Heart right ventricle (tissue), 16 donors: ENCODE measurements at regions not wholly inside any gene's neighbourhood (a gene's known extent, or its start where the extent isn't known, plus 50 kb on each side); places are given as distances from the start of the nearest gene placed in this dataset.

ENCODE experiments used
- ATAC-seq, 8 donors: fragments of 200-7000 bp; cut with Tn5 transposase; one replicate each; pipeline ENCODE4 v1.9.1; 2020; ENCODE audit warnings: mild to moderate bottlenecking in 8 of 8, moderate library complexity in 8 of 8, moderate number of reproducible peaks in 1 of 8
- DNase-seq, 2 donors: peaks; one replicate each; pipeline ENCODE4 v3.0.0-alpha.2; 2020
- H3K27ac ChIP-seq, 10 donors: fragments of 200-600 bp; sonication (generic) in 2 of 10; one replicate each; pipeline versions ENCODE4 v1.5.0 to v1.8.0; 2020 to 2022; ENCODE audit warnings: mild to moderate bottlenecking in 3 of 10
- H3K27me3 ChIP-seq, 7 donors: fragments of 200-600 bp; one replicate each; pipeline ENCODE4 v1.8.0; 2021 to 2022; ENCODE audit warnings: mild to moderate bottlenecking in 2 of 7
- H3K36me3 ChIP-seq, 9 donors: fragments of 200-600 bp; sonication (generic) in 1 of 9; one replicate each; pipeline versions ENCODE4 v1.5.0 to v1.8.0; 2020 to 2022; ENCODE audit warnings: mild to moderate bottlenecking in 2 of 9
- H3K4me1 ChIP-seq, 9 donors: fragments of 200-600 bp; sonication (generic) in 1 of 9; one replicate each; pipeline versions ENCODE4 v1.5.0 to v1.8.0; 2020 to 2022; ENCODE audit warnings: mild to moderate bottlenecking in 4 of 9
- H3K4me3 ChIP-seq, 10 donors: fragments of 200-600 bp; sonication (generic) in 2 of 10; one replicate each; pipeline versions ENCODE4 v1.5.0 to v1.8.0; 2020 to 2022; ENCODE audit warnings: mild to moderate bottlenecking in 7 of 10, moderate library complexity in 2 of 10
- H3K9me3 ChIP-seq, 11 donors: fragments of 200-600 bp in 10 of 11; sonication (generic) in 2 of 11; one replicate each; pipeline versions ENCODE4 v1.5.0 to v1.8.0; 2013 to 2022; ENCODE audit warnings: mild to moderate bottlenecking in 2 of 11, control low read depth in 1 of 11, moderate library complexity in 1 of 11
- WGBS, 2 donors: extraction: QIAGEN DNeasy Blood & Tissue Kit; methylation state at CpG; one replicate each; pipeline ENCODE4 v1.1.7; 2013; ENCODE audit warnings: inconsistent platforms in 1 of 2; 5-methylcytosine and 5-hydroxymethylcytosine counted together
- intact Hi-C, 10 donors: fragments of 100-400 bp; cut with DNase I; formaldehyde crosslinking; loops; one replicate each; pipeline versions ENCODE4 v1.11.1 to v1.14.2; 2022
- TF ChIP-seq, protein P1 (sequence below), 9 donors: fragments of 200-600 bp; sonication (generic) in 2 of 9; IDR thresholded peaks; one replicate each; pipeline versions ENCODE4 v1.5.0 to v1.8.0; 2021 to 2022; ENCODE audit warnings: antibody characterized with exemption in 9 of 9, mild to moderate bottlenecking in 5 of 9, moderate library complexity in 1 of 9
- donor health status: Arrhythmogenic right ventricular cardiomyopathy.
- donor health status: ischemic (EF 13 %, LVEDD 7.1; RV severe dilation, severe dysfunction).
- donor health status: healthy with polysubstance abuse.
- donor health status: DM: no; HTN: yes; CAD: no.
- donor health status: DM: no; HTN: no; CAD: no.
- donor health status: ischemic (EF 25% LVEDD 6.9; RV normal size, moderate dysfunction).
- donor health status: ischemic (EF 25% LVEDD 5.7; RV mildly dilated, moderate dysfunction).
- donor health status: healthy.
- donor health status: DM: yes; HTN: yes; CAD: no.
- donor health status: Ischemic cardiomyopathy.
- donor health status: ischemic (EF 35%, LVEDD 5.7; RV mildly dilated, moderate dysfunction).
- donor health status: nonischemic (EF 11% LVEDD 7.7; RV severe dilation, severe dysfunction).
- donor health status: DM: yes; HTN: yes; CAD: no.
- donor health status: PGD.
- donor health status: ischemic (EF 29% LVEDD 5.4; RV normal size, mild dysfunction).
- donor health status: nonischemic (EF 23%, LVEDD 6.1; RV moderate dilation, normal function).

DNA sequence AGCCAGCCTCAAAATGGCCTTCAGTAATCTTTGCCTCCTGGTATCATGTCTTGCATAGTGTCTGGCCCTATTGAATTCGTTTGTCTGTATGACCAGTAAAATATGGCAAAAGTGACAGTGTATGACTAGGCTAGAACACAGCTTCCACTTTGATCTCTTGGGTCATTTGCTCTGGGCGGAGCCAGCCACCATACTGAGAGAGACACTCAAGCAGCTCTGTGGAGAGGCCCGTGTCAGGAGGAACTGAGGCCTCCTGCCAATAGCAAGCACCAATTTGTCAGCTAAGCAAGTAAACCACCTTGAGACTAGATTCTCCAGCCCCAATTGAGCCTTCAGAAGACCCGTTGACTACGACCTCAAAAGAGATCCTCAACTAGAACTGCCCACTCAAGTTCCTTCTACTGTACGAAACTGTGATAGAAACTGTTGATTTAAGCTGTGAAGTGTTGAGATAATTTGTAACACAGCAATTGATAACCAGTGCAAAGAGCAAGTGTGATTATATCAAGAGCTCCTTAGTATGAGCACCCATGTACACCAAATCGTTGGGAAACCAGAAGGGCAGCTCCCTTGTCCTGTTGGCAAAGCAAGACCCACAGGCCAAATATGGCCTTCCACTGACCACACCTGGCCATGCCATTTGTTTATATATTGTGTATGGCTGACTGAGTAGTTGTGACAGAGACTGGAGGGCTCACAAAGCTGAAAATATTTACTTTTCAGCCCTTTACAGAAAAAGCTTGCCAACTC lies 52.7 kb upstream of the SERBP1 start:
- H3K36me3 ChIP-seq = no peaks in the 10 kb centered on the region
- no peak for DNase-seq
- TF ChIP-seq, protein P1, sequence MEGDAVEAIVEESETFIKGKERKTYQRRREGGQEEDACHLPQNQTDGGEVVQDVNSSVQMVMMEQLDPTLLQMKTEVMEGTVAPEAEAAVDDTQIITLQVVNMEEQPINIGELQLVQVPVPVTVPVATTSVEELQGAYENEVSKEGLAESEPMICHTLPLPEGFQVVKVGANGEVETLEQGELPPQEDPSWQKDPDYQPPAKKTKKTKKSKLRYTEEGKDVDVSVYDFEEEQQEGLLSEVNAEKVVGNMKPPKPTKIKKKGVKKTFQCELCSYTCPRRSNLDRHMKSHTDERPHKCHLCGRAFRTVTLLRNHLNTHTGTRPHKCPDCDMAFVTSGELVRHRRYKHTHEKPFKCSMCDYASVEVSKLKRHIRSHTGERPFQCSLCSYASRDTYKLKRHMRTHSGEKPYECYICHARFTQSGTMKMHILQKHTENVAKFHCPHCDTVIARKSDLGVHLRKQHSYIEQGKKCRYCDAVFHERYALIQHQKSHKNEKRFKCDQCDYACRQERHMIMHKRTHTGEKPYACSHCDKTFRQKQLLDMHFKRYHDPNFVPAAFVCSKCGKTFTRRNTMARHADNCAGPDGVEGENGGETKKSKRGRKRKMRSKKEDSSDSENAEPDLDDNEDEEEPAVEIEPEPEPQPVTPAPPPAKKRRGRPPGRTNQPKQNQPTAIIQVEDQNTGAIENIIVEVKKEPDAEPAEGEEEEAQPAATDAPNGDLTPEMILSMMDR (IDR thresholded peaks at IDR 0.05) = no peak
- H3K4me3 ChIP-seq = no peak overlapping the region
- intact Hi-C loops = loop anchor here in 1 of 10 donors (10.0 kb wide), 1 partner anchor 48 kb away; the partner anchor contains the start of gene SERBP1
- WGBS, 2 donors = 90 to 91% methylated on average over 7 of the region's 7 CpGs
- peaks cover 0 to 16% (median 7%) of the 10 kb centered on the region in 9 donors for H3K4me1 ChIP-seq
- no peaks in the 10 kb centered on the region for H3K27me3 ChIP-seq
- ATAC-seq = no peak
- no peaks in the 10 kb centered on the region for H3K9me3 ChIP-seq
- H3K27ac ChIP-seq = no peak overlapping the region

DNA sequence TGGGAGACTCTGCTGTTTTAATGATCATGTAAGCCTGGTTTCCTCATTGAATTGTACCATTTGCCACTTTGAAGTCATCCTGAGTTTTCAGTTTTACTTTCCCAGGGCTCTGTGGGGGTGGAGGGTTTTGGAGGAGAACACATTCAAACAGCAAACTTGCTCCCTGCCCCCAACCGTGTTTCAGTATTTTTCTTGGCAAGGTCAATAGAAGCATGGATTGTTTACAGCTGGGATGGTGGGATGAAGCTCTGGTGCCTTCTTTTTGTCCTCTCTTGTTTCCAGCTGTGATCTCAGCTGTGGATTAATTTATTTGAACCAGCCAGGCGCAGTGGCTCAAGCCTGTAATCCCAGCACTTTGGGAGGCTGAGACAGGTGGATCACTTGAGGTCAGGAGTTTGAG lies 54.3 kb upstream of the SERBP1 start:
- DNase-seq (peak in 1 of 2 donors; percentile 12), ATAC-seq (peak in 1 of 8 donors; percentile 52)
- H3K9me3 ChIP-seq = no peaks in the 10 kb centered on the region
- H3K4me3 ChIP-seq = no peak overlapping the region
- no peaks in the 10 kb centered on the region for H3K27me3 ChIP-seq
- H3K4me1 ChIP-seq = peaks cover 0 to 8% (median under 1%) of the 10 kb centered on the region in 9 donors
- no peaks in the 10 kb centered on the region for H3K36me3 ChIP-seq
- 47 to 52% methylated on average over 2 of the region's 2 CpGs for WGBS, 2 donors
- no peak overlapping the region for H3K27ac ChIP-seq
- TF ChIP-seq, protein P1 (IDR thresholded peaks at IDR 0.05) = no peak
- intact Hi-C loops = loop anchor here in 1 of 10 donors (10.0 kb wide), 1 partner anchor 50 kb away; the partner anchor contains the start of gene SERBP1

DNA sequence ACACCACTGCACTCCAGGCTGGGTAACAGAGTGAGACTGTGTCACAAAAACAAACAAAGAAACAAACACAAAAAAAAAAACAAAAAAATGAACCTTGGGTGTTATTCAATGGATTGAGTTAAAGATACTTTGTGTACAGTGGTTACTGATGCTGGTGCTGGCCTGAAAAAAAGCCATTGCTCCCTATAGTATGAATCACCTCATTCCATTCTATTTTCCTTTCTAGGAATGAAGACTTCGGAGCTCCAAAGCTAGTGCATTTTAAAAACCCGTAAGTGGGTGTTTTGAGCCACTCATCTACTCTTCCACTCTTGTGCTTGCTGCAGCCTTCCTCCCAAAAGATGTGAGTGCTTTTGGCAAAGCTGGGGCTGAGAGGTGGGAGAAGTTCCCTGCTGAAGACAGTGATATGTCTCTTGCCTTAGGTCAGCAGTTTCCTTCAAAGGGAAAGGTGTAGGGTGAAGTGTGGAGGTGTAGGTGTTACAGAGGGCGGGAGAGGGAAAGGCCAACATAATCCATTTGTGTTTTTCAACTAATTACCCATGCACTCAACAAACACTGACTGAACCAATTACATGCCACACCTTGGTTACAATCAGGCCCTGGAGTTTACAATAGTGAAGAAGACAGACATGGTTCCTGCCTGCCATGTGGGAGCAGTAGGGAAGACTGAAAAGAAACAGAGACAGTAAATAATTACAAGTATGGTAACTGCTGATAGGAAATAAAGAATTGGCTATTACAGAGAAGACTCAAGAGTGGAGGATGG lies 55.0 kb upstream of the SERBP1 start:
- H3K9me3 ChIP-seq = no peaks in the 10 kb centered on the region
- no peak for ATAC-seq
- H3K36me3 ChIP-seq = no peaks in the 10 kb centered on the region
- H3K27ac ChIP-seq = no peak overlapping the region
- intact Hi-C loops = loop anchor here in 4 of 10 donors (5.0 to 10.0 kb wide), 2 partner anchors 50 to 138 kb away; partner anchors contain the start of gene SERBP1 (in 1 of the 4)
- TF ChIP-seq, protein P1 (IDR thresholded peaks at IDR 0.05) = no peak
- no peaks in the 10 kb centered on the region for H3K27me3 ChIP-seq
- 91 to 94% methylated on average over 3 of the region's 3 CpGs for WGBS, 2 donors
- H3K4me1 ChIP-seq = peaks cover 0 to under 1% (median 0%) of the 10 kb centered on the region in 9 donors
- DNase-seq = no peak
- H3K4me3 ChIP-seq = no peak overlapping the region

DNA sequence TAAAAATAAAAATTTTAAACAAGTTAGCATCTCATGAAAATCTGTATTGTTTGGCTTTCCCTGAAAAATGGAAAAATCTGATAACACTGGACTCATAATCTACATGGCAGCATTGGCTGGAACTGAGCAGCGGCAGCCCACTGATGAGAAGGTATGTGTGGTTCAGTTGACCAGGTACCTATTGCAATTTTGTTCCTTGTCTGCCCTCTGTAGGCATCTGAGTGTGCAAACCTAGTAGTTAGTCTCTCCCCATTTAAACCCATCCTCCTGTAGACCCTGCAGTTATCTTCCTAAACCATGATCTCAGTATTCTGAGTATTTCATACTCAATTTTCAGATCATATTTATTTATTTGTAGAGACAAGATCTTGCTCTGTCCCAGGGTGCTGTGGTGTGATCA lies 59.4 kb upstream of the SERBP1 start:
- Histone ChIP-seq H3K4me3 (no peak overlapping the region), H3K36me3 (no peaks in the 10 kb centered on the region), H3K27ac (no peak overlapping the region), H3K9me3 (no peaks in the 10 kb centered on the region), H3K27me3 (no peaks in the 10 kb centered on the region), H3K4me1 (no peaks in the 10 kb centered on the region)
- intact Hi-C loops = loop anchor here in 8 of 10 donors (1.0 to 10.0 kb wide), 6 partner anchors 55 to 725 kb away; partner anchors contain the start of gene SERBP1 (in 1 of the 8)
- WGBS, 2 donors = 16 to 22% methylated on average over 1 of the region's 1 CpG
- peak; percentile 46 to 91 (median 78) for ATAC-seq
- TF ChIP-seq, protein P1 (IDR thresholded peaks at IDR 0.05) = peak; percentile 17 to 67 (median 50)
- peak in 1 of 2 donors; percentile 11 for DNase-seq
